ENCODE measurements at regions not wholly inside any gene's neighbourhood (a gene's known extent, or its start where the extent isn't known, plus 50 kb on each side); places are given as distances from the start of the nearest gene placed in this dataset.

- Histone ChIP-seq H3K4me1 (ENCODE audit: insufficient read depth, low read length) (peaks cover 7% of the 10 kb centered on the region), H3K4me3 (ENCODE audit: low read depth in 1 of 2, low read length in 2 of 2) (no peak overlapping the region), H3K9me3 (ENCODE audit: low read length) (no peaks in the 10 kb centered on the region), H3K36me3 (ENCODE audit: insufficient read depth, low read length) (no peaks in the 10 kb centered on the region), H3K27me3 (ENCODE audit: control insufficient read depth in 1 of 2, insufficient read depth in 2 of 2, low read length in 2 of 2) (peaks cover 8 to 25% of the 10 kb centered on the region in 2 donors), H3K27ac (ENCODE audit: low read depth, low read length) (no peak overlapping the region), H3K9ac (ENCODE audit: low read length) (no peak overlapping the region)
Observed at GRCh38 chr21:43278766-43279577, 110.2 kb downstream of the CRYAA start.

DNA sequence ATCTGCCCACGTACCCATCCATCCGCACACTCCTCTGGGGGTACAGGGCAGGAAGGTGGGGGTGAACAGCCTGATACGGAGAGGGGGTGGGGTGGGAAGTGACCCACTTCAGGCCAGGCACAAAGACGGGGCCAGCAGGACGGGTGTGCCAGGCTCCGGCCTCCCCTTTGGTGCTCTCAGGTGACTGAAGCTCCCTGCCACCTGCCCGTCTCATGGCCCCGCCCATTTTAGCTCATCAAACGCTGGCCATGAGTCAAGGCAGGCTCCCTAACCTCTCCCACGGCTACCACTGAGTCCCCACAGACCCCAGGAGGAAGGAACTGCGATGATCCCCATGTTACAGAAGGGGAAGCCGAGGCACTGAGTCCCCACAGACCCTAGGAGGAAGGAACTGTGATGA lies 109.6 kb downstream of the CRYAA start:
- Histone ChIP-seq H3K4me1 (ENCODE audit: insufficient read depth, low read length) (peaks cover 7% of the 10 kb centered on the region), H3K36me3 (ENCODE audit: insufficient read depth, low read length) (no peaks in the 10 kb centered on the region), H3K4me3 (ENCODE audit: low read depth in 1 of 2, low read length in 2 of 2) (no peak overlapping the region), H3K9ac (ENCODE audit: low read length) (no peak overlapping the region), H3K27ac (ENCODE audit: low read depth, low read length) (no peak overlapping the region), H3K9me3 (ENCODE audit: low read length) (no peaks in the 10 kb centered on the region), H3K27me3 (ENCODE audit: control insufficient read depth in 1 of 2, insufficient read depth in 2 of 2, low read length in 2 of 2) (peaks cover 8 to 31% of the 10 kb centered on the region in 2 donors)

DNA sequence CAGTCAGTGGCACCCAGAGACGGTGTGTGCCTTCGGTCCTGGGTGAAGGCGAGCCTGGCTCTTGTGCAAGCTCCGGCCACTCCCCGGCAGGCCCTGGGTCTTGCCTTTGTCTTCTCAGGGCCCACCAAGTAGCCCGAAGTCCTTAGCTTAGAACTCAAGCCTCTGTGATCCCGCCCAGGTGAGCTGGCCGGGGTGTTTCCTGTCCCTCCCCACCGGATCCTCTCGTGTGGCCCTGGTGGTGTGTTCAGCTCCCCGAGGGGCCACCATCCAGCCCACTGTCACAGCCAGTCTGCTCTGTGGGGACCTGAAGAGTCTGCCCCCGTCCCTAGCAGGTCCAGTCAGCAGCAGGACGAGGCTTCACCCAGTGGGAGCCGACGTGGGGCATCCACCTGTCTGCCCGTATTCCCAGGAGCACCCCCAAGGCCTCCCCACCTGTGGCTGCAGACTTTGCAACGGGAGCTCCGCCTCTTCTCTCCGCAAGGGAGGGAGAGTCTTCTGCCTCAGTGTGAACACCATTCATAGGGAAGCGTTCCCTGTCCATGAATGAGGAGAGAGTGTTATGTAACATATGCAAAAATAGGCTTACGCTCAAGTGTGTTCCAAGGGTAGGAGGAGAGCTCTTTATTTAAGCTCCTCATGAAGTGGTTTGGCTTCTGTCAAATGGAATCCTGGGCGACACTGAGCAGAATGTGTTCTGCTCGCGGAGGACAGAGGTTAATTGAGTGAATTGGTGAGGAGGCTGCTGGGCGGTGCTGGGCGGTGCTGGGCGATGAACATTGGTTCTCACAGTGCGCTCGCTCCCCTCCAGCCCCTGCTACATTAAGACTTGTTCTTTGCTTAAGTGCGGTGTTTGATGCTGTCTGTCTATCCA lies 108.9 kb downstream of the CRYAA start:
- H3K27me3 ChIP-seq (ENCODE audit: control insufficient read depth in 1 of 2, insufficient read depth in 2 of 2, low read length in 2 of 2) = peaks cover 11 to 37% of the 10 kb centered on the region in 2 donors
- no peaks in the 10 kb centered on the region for H3K36me3 ChIP-seq (ENCODE audit: insufficient read depth, low read length)
- H3K9ac ChIP-seq (ENCODE audit: low read length) = no peak overlapping the region
- H3K4me1 ChIP-seq (ENCODE audit: insufficient read depth, low read length) = peaks cover 7% of the 10 kb centered on the region
- no peaks in the 10 kb centered on the region for H3K9me3 ChIP-seq (ENCODE audit: low read length)
- no peak overlapping the region for H3K4me3 ChIP-seq (ENCODE audit: low read depth in 1 of 2, low read length in 2 of 2)
- no peak overlapping the region for H3K27ac ChIP-seq (ENCODE audit: low read depth, low read length)

GRCh38 chr21:43276811-43277210 lies 108.0 kb downstream of the CRYAA start:
- Histone ChIP-seq H3K9ac (ENCODE audit: low read length) (no peak overlapping the region), H3K9me3 (ENCODE audit: low read length) (no peaks in the 10 kb centered on the region), H3K27me3 (ENCODE audit: control insufficient read depth in 1 of 2, insufficient read depth in 2 of 2, low read length in 2 of 2) (peaks cover 14 to 41% of the 10 kb centered on the region in 2 donors), H3K4me3 (ENCODE audit: low read depth in 1 of 2, low read length in 2 of 2) (no peak overlapping the region), H3K36me3 (ENCODE audit: insufficient read depth, low read length) (no peaks in the 10 kb centered on the region), H3K27ac (ENCODE audit: low read depth, low read length) (no peak overlapping the region), H3K4me1 (ENCODE audit: insufficient read depth, low read length) (peaks cover 7% of the 10 kb centered on the region)

- H3K9me3 ChIP-seq (ENCODE audit: low read length) = no peaks in the 10 kb centered on the region
- no peak overlapping the region for H3K9ac ChIP-seq (ENCODE audit: low read length)
- no peaks in the 10 kb centered on the region for H3K36me3 ChIP-seq (ENCODE audit: insufficient read depth, low read length)
- H3K27ac ChIP-seq (ENCODE audit: low read depth, low read length) = no peak overlapping the region
- peaks cover 14 to 47% of the 10 kb centered on the region in 2 donors for H3K27me3 ChIP-seq (ENCODE audit: control insufficient read depth in 1 of 2, insufficient read depth in 2 of 2, low read length in 2 of 2)
- no peak overlapping the region for H3K4me3 ChIP-seq (ENCODE audit: low read depth in 1 of 2, low read length in 2 of 2)
- H3K4me1 ChIP-seq (ENCODE audit: insufficient read depth, low read length) = peaks cover 7% of the 10 kb centered on the region
Observed at GRCh38 chr21:43275421-43276211, 106.8 kb downstream of the CRYAA start.

DNA sequence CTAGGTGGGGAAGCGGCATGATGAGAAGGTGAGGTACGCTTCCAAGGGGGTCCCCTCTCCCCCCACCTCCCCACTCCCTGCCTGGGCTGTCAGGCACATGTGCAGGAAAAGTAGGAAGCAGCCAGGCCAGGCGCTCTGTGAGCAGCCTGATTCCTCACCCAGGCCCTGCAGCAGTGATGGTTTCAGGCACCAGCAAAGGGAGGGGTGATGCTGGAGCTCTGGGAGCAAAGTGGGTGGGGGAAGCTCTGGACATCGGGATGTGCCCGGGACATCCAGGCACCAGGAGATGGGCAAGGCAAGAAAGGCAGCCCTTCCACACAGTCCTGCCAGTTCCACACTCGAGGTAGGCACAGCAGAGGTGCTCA lies 106.1 kb downstream of the CRYAA start:
- Histone ChIP-seq H3K9me3 (ENCODE audit: low read length) (no peaks in the 10 kb centered on the region), H3K27ac (ENCODE audit: low read depth, low read length) (no peak overlapping the region), H3K4me1 (ENCODE audit: insufficient read depth, low read length) (peaks cover 7% of the 10 kb centered on the region), H3K4me3 (ENCODE audit: low read depth in 1 of 2, low read length in 2 of 2) (no peak overlapping the region), H3K36me3 (ENCODE audit: insufficient read depth, low read length) (no peaks in the 10 kb centered on the region), H3K9ac (ENCODE audit: low read length) (no peak overlapping the region), H3K27me3 (ENCODE audit: control insufficient read depth in 1 of 2, insufficient read depth in 2 of 2, low read length in 2 of 2) (peaks cover 16 to 51% of the 10 kb centered on the region in 2 donors)

GRCh38 chr21:43274022-43274945 lies 105.5 kb downstream of the CRYAA start:
- no peaks in the 10 kb centered on the region for H3K9me3 ChIP-seq (ENCODE audit: low read length)
- H3K27me3 ChIP-seq (ENCODE audit: control insufficient read depth in 1 of 2, insufficient read depth in 2 of 2, low read length in 2 of 2) = peaks cover 22 to 52% of the 10 kb centered on the region in 2 donors
- H3K9ac ChIP-seq (ENCODE audit: low read length) = no peak overlapping the region
- H3K4me1 ChIP-seq (ENCODE audit: insufficient read depth, low read length) = peaks cover 7% of the 10 kb centered on the region
- no peak overlapping the region for H3K4me3 ChIP-seq (ENCODE audit: low read depth in 1 of 2, low read length in 2 of 2)
- no peak overlapping the region for H3K27ac ChIP-seq (ENCODE audit: low read depth, low read length)
- no peaks in the 10 kb centered on the region for H3K36me3 ChIP-seq (ENCODE audit: insufficient read depth, low read length)

DNA sequence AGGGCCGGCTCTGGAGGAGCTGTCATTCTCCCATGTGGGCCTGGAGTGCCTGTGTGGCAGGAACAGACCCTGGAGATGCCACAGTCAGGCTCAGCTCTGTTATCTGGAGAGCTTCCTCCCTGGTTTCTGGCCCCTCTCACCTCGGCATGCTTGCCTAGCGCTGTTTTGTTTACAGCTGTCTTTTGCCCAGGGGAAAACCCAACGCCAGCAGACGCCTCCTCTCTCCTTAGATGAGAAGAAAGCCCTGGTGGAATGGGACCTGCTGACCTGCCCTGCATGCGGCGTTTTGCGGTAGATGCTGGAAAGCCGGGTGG lies 104.9 kb downstream of the CRYAA start:
- peaks cover 25 to 51% of the 10 kb centered on the region in 2 donors for H3K27me3 ChIP-seq (ENCODE audit: control insufficient read depth in 1 of 2, insufficient read depth in 2 of 2, low read length in 2 of 2)
- H3K4me1 ChIP-seq (ENCODE audit: insufficient read depth, low read length) = peaks cover 7% of the 10 kb centered on the region

DNA sequence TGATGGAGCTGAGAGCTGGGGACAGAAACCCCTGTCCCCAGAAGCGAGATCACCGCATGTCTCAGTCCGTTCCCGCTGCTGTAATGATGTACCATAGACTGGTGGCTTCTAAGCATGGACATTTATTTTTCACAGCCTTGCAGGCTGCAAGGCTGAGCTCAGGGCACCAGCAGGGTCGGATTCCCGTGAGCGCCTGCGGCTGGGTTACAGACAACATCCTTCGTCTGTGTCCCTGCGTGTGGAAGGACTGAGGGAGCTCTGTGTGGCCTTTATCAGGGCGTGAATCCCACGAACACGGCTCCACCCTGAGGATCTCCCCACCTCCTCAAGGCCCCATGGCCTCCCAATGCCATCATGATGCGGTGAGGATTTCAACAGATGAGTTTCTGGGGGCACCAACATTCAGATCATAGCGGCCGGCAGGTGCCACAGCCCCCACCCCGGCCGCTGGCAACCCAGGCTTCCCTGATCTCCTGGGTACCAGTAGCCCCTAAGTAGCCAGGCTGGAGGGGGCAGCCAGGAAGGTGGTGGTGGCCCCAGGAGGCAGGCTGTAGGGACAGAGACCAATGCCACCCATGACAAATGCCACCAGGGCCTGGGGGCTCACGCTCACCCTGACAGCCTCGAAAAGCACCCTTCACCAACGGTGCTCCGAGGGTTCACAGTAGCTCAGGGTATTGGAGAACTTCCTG lies 104.4 kb downstream of the CRYAA start:
- Histone ChIP-seq H3K4me3 (ENCODE audit: low read depth in 1 of 2, low read length in 2 of 2) (no peak overlapping the region), H3K4me1 (ENCODE audit: insufficient read depth, low read length) (peaks cover 2% of the 10 kb centered on the region), H3K27ac (ENCODE audit: low read depth, low read length) (no peak overlapping the region), H3K27me3 (ENCODE audit: control insufficient read depth in 1 of 2, insufficient read depth in 2 of 2, low read length in 2 of 2) (peaks cover 25 to 48% of the 10 kb centered on the region in 2 donors), H3K9ac (ENCODE audit: low read length) (no peak overlapping the region), H3K36me3 (ENCODE audit: insufficient read depth, low read length) (no peaks in the 10 kb centered on the region), H3K9me3 (ENCODE audit: low read length) (no peaks in the 10 kb centered on the region)

More for the DNA sequence above, 104.9 kb downstream of the CRYAA start:
- H3K9ac ChIP-seq (ENCODE audit: low read length) = no peak overlapping the region
- H3K4me3 ChIP-seq (ENCODE audit: low read depth in 1 of 2, low read length in 2 of 2) = no peak overlapping the region
- H3K36me3 ChIP-seq (ENCODE audit: insufficient read depth, low read length) = no peaks in the 10 kb centered on the region
- H3K27ac ChIP-seq (ENCODE audit: low read depth, low read length) = no peak overlapping the region
- no peaks in the 10 kb centered on the region for H3K9me3 ChIP-seq (ENCODE audit: low read length)

- Histone ChIP-seq H3K9ac (ENCODE audit: low read length) (no peak overlapping the region), H3K36me3 (ENCODE audit: insufficient read depth, low read length) (no peaks in the 10 kb centered on the region), H3K4me3 (ENCODE audit: low read depth in 1 of 2, low read length in 2 of 2) (no peak overlapping the region), H3K9me3 (ENCODE audit: low read length) (no peaks in the 10 kb centered on the region), H3K27me3 (ENCODE audit: control insufficient read depth in 1 of 2, insufficient read depth in 2 of 2, low read length in 2 of 2) (peaks cover 25 to 48% of the 10 kb centered on the region in 2 donors), H3K27ac (ENCODE audit: low read depth, low read length) (no peak overlapping the region), H3K4me1 (ENCODE audit: insufficient read depth, low read length) (no peaks in the 10 kb centered on the region)
Observed at GRCh38 chr21:43272591-43272990, 103.8 kb downstream of the CRYAA start.
